ENCODE measurements at regions not wholly inside any gene's neighbourhood (a gene's known extent, or its start where the extent isn't known, plus 50 kb on each side); places are given as distances from the start of the nearest gene placed in this dataset.

- Mint-ChIP-seq H3K27me3 (peaks cover 25% of the 10 kb centered on the region), H3K4me3 (ENCODE audit: low read depth) (no peak overlapping the region), H3K27ac (no peak overlapping the region), H3K36me3 (ENCODE audit: insufficient read depth) (no peaks in the 10 kb centered on the region), H3K4me1 (ENCODE audit: low read depth) (no peaks in the 10 kb centered on the region), H3K9me3 (ENCODE audit: low read depth) (no peaks in the 10 kb centered on the region)
- DNase-seq (ENCODE audit: low spot score, unreplicated experiment): no peak
- no peak for TF ChIP-seq CTCF (IDR thresholded peaks at IDR 0.05; ENCODE audit: unreplicated experiment)
Measured at GRCh38 chr10:123506455-123506854, 159.7 kb upstream of the GPR26 start.

GRCh38 chr10:123507298-123507697 is 158.9 kb upstream of the GPR26 start:
- Mint-ChIP-seq H3K27ac (no peak overlapping the region), H3K36me3 (ENCODE audit: insufficient read depth) (no peaks in the 10 kb centered on the region)

GRCh38 chr10:123509338-123509737 is 156.8 kb upstream of the GPR26 start:
- Mint-ChIP-seq H3K9me3 (ENCODE audit: low read depth) (no peaks in the 10 kb centered on the region), H3K4me1 (ENCODE audit: low read depth) (peaks cover 16% of the 10 kb centered on the region), H3K4me3 (ENCODE audit: low read depth) (no peak overlapping the region), H3K27ac (no peak overlapping the region), H3K27me3 (peaks cover 22% of the 10 kb centered on the region), H3K36me3 (ENCODE audit: insufficient read depth) (no peaks in the 10 kb centered on the region)
- no peak for TF ChIP-seq CTCF (IDR thresholded peaks at IDR 0.05; ENCODE audit: unreplicated experiment)
- no peak for DNase-seq (ENCODE audit: low spot score, unreplicated experiment)

More at GRCh38 chr10:123507298-123507697, 158.9 kb upstream of the GPR26 start:
- no peak overlapping the region for H3K4me3 Mint-ChIP-seq (ENCODE audit: low read depth)
- H3K9me3 Mint-ChIP-seq (ENCODE audit: low read depth): no peaks in the 10 kb centered on the region
- no peak for DNase-seq (ENCODE audit: low spot score, unreplicated experiment)
- H3K4me1 Mint-ChIP-seq (ENCODE audit: low read depth): no peaks in the 10 kb centered on the region
- H3K27me3 Mint-ChIP-seq: peaks cover 22% of the 10 kb centered on the region
- TF ChIP-seq CTCF (IDR thresholded peaks at IDR 0.05; ENCODE audit: unreplicated experiment): no peak

- DNase-seq (ENCODE audit: low spot score, unreplicated experiment): no peak
Measured at GRCh38 chr10:123512901-123513775, 153.0 kb upstream of the GPR26 start.

GRCh38 chr10:123513870-123514269 is 152.3 kb upstream of the GPR26 start:
- H3K36me3 Mint-ChIP-seq (ENCODE audit: insufficient read depth): no peaks in the 10 kb centered on the region
- peaks cover 16% of the 10 kb centered on the region for H3K4me1 Mint-ChIP-seq (ENCODE audit: low read depth)
- no peak overlapping the region for H3K4me3 Mint-ChIP-seq (ENCODE audit: low read depth)
- no peak for DNase-seq (ENCODE audit: low spot score, unreplicated experiment)
- no peaks in the 10 kb centered on the region for H3K9me3 Mint-ChIP-seq (ENCODE audit: low read depth)
- TF ChIP-seq CTCF (IDR thresholded peaks at IDR 0.05; ENCODE audit: unreplicated experiment): no peak
- peaks cover 34% of the 10 kb centered on the region for H3K27me3 Mint-ChIP-seq
- H3K27ac Mint-ChIP-seq: peak overlapping the region; percentile 25

More at GRCh38 chr10:123512901-123513775, 153.0 kb upstream of the GPR26 start:
- H3K4me3 Mint-ChIP-seq (ENCODE audit: low read depth): no peak overlapping the region
- peaks cover 16% of the 10 kb centered on the region for H3K4me1 Mint-ChIP-seq (ENCODE audit: low read depth)
- TF ChIP-seq CTCF (IDR thresholded peaks at IDR 0.05; ENCODE audit: unreplicated experiment): no peak
- no peaks in the 10 kb centered on the region for H3K9me3 Mint-ChIP-seq (ENCODE audit: low read depth)
- H3K27ac Mint-ChIP-seq: peak overlapping the region; percentile 34
- no peaks in the 10 kb centered on the region for H3K36me3 Mint-ChIP-seq (ENCODE audit: insufficient read depth)
- peaks cover 34% of the 10 kb centered on the region for H3K27me3 Mint-ChIP-seq

All from progenitor cell of endocrine pancreas (in vitro differentiated cells).